ENCODE measurements at regions not wholly inside any gene's neighbourhood (a gene's known extent, or its start where the extent isn't known, plus 50 kb on each side); places are given as distances from the start of the nearest gene placed in this dataset.

DNA sequence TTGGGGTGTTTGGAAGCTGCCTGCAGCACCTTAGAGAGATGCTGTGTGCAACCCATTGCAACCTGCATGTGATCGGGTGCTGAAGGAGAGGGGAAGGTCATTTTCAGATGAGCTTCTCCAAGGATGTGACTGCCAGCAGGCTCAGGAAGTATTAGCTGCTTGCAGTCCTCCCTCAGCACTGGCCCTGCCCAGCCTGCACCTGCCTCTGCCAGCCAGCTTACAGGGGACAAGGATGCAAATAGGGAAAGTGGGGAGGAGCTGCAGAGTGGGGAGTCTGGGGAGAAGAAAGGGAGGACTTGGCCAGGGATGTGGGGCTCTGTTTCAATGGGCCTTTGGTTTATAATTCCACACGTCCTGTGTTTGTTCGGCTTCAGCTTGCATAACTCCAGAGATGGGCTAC is 254.5 kb downstream of the RRAGC start:
- Histone ChIP-seq H4K20me1 (no peaks in the 10 kb centered on the region), H3K36me3 (no peaks in the 10 kb centered on the region), H3K27me3 (no peaks in the 10 kb centered on the region), H3K4me1 (0 out of 2 replicates have a peak, but pooled peaks cover 5% of the 10 kb centered on the region), H3K9me3 (no peaks in the 10 kb centered on the region), H3K9ac (no peak overlapping the region), H3K4me2 (no peak overlapping the region), H3K27ac (no peak overlapping the region), H3K4me3 (no peak overlapping the region)
- TF ChIP-seq Cebpa-rat (IDR thresholded peaks at IDR 0.05): no peak

DNA sequence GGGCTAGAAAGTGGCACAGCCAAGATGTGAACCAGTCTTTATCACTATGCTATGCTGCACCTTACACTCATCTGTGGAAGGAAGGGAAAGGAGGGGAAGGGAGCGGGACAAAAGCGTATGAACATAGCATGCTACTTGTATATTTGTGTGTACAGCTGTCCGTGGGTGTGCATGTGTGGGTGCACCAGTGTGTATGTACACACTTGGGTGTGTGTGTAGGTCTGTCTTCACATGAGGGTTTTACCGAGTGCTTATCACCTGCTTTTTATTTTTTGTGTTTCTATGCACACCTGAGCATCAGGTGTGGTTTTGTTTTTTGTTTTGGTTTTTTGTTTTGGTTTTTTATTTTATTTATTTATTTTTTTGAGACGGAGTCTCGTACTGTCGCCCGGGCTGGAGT is 255.7 kb downstream of the RRAGC start:
- Histone ChIP-seq H3K27me3 (no peaks in the 10 kb centered on the region), H4K20me1 (no peaks in the 10 kb centered on the region), H3K4me1 (0 out of 2 replicates have a peak, but pooled peaks cover 5% of the 10 kb centered on the region), H3K4me3 (no peak overlapping the region), H3K27ac (no peak overlapping the region), H3K36me3 (no peaks in the 10 kb centered on the region), H3K9ac (no peak overlapping the region), H3K9me3 (no peaks in the 10 kb centered on the region), H3K4me2 (no peak overlapping the region)
- TF ChIP-seq Cebpa-rat (IDR thresholded peaks at IDR 0.05): no peak

DNA sequence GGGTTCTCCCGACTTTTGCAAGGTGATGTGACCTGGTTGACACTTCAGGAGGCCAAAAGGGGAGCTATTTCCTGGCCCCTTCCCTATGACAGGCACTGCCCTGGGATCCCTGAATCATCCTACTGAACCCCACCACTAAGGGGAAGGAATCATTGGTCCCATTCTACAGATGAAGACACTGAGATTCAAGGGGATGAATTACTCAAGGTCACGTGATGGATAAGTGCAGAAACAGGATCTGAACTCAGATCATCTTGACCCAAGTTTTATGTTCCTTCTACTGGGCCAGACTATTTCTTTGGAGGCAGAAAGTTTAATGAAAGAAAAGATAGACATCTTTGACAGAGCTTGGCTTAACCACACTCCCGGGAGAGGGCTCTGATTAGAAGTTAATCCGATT is 258.7 kb downstream of the RRAGC start:
- H3K27me3 ChIP-seq: no peaks in the 10 kb centered on the region
- H3K4me1 ChIP-seq: no peaks in the 10 kb centered on the region

DNA sequence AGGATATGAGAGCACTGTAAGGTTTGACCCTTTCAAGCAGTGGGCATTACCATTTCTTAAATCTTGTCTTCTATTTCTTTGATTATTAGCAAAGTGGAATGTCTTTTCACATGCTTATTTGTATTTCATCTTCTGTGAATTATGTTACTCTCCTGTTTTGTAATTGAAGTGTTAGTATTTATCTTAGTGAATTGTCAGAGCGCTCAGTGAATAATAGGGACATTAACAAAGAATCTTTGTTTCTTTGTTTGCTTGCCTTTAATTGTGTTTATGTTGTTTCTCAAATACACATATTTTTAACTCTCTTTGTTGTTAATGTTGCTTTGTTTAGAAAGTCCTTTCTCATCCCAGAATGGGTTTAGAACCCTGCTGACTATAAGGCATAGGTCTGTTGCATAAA is 259.3 kb downstream of the RRAGC start:
- H4K20me1 ChIP-seq: no peaks in the 10 kb centered on the region
- H3K27me3 ChIP-seq: no peaks in the 10 kb centered on the region
- H3K9ac ChIP-seq: no peak overlapping the region
- H3K36me3 ChIP-seq: no peaks in the 10 kb centered on the region
- TF ChIP-seq Cebpa-rat (IDR thresholded peaks at IDR 0.05): no peak
- no peaks in the 10 kb centered on the region for H3K4me1 ChIP-seq
- no peak overlapping the region for H3K4me3 ChIP-seq
- no peak overlapping the region for H3K4me2 ChIP-seq
- no peaks in the 10 kb centered on the region for H3K9me3 ChIP-seq
- no peak overlapping the region for H3K27ac ChIP-seq

More for the DNA sequence above, 258.7 kb downstream of the RRAGC start:
- no peak overlapping the region for H3K4me2 ChIP-seq
- H4K20me1 ChIP-seq: no peaks in the 10 kb centered on the region
- H3K9me3 ChIP-seq: no peaks in the 10 kb centered on the region
- no peaks in the 10 kb centered on the region for H3K36me3 ChIP-seq
- no peak overlapping the region for H3K9ac ChIP-seq
- H3K27ac ChIP-seq: no peak overlapping the region
- no peak overlapping the region for H3K4me3 ChIP-seq
- TF ChIP-seq Cebpa-rat (IDR thresholded peaks at IDR 0.05): no peak

DNA sequence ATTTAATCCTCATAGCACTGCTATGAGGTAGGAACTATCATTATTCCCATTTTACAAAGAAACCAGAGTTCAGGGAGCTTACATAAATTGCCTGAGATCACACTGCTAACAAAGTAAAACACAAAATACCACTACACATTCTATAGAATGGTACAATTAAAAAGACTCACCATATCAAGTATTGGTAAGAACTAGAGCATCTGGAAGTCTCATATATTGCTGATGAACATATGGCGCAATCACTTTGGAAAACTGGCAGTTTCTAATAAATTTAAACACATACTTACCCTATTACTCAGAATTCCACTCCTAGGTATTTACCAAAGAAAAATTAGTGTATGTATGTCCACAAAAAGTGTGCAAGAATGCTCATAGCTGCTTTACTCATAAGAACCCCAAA is 261.5 kb downstream of the RRAGC start:
- no peaks in the 10 kb centered on the region for H3K4me1 ChIP-seq
- no peaks in the 10 kb centered on the region for H4K20me1 ChIP-seq
- no peak overlapping the region for H3K4me3 ChIP-seq
- no peak overlapping the region for H3K9ac ChIP-seq
- H3K9me3 ChIP-seq: peaks cover 7% of the 10 kb centered on the region
- no peak overlapping the region for H3K27ac ChIP-seq
- no peaks in the 10 kb centered on the region for H3K27me3 ChIP-seq
- H3K4me2 ChIP-seq: no peak overlapping the region
- H3K36me3 ChIP-seq: no peaks in the 10 kb centered on the region
- no peak for TF ChIP-seq Cebpa-rat (IDR thresholded peaks at IDR 0.05)

DNA sequence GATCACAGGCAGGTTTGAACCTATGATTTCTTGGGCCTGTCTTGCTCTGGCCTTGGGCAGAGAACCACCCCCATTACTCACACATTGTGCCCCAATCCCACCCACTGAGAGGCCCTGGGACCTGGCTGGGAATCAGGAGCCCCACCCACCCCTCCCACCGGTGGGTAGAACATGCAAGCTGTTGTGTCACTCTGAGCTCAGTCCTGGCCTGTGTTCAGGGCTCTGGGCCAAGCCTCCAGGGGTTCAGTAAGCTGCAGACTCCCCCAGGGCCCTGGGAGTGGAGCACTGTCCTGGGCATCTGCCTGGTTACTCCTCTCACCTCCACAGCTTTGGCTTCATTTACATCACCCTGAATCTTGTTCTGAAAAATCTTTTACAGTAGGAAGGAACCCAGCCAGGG is 270.5 kb downstream of the RRAGC start:
- TF ChIP-seq Cebpa-rat (IDR thresholded peaks at IDR 0.05): no peak
- no peaks in the 10 kb centered on the region for H4K20me1 ChIP-seq
- H3K9me3 ChIP-seq: no peaks in the 10 kb centered on the region; the same call in 1 of the 2 replicates
- no peak overlapping the region for H3K9ac ChIP-seq
- no peaks in the 10 kb centered on the region for H3K36me3 ChIP-seq
- H3K4me2 ChIP-seq: no peak overlapping the region
- no peak overlapping the region for H3K4me3 ChIP-seq
- no peaks in the 10 kb centered on the region for H3K27me3 ChIP-seq
- H3K27ac ChIP-seq: no peak overlapping the region
- 0 out of 2 replicates have a peak, but pooled peaks cover 8% of the 10 kb centered on the region for H3K4me1 ChIP-seq

DNA sequence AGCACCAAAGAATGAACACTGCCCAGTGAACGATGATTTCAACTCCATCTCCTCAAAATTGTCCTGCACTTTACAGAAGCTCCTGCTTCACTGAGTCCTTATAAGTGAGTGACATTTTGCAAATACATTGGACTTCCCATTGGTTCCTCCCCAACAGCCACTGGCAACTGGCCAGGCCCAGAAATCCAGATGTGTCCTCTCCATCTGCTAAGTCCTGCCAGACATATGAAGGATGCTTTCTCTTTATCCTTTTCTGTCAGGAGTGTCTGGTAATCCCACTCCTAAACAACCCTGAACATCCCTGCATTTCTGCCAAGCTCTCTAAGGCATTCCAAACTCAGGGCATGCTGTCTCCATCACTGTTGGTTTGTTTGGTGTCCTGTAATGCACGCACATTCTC is 271.8 kb downstream of the RRAGC start:
- no peak overlapping the region for H3K4me3 ChIP-seq
- no peaks in the 10 kb centered on the region for H4K20me1 ChIP-seq
- H3K9me3 ChIP-seq: no peaks in the 10 kb centered on the region
- H3K4me1 ChIP-seq: 0 out of 2 replicates have a peak, but pooled peaks cover 8% of the 10 kb centered on the region
- H3K27me3 ChIP-seq: no peaks in the 10 kb centered on the region
- H3K27ac ChIP-seq: no peak overlapping the region
- no peak overlapping the region for H3K9ac ChIP-seq
- no peaks in the 10 kb centered on the region for H3K36me3 ChIP-seq
- no peak for TF ChIP-seq Cebpa-rat (IDR thresholded peaks at IDR 0.05)
- no peak overlapping the region for H3K4me2 ChIP-seq

DNA sequence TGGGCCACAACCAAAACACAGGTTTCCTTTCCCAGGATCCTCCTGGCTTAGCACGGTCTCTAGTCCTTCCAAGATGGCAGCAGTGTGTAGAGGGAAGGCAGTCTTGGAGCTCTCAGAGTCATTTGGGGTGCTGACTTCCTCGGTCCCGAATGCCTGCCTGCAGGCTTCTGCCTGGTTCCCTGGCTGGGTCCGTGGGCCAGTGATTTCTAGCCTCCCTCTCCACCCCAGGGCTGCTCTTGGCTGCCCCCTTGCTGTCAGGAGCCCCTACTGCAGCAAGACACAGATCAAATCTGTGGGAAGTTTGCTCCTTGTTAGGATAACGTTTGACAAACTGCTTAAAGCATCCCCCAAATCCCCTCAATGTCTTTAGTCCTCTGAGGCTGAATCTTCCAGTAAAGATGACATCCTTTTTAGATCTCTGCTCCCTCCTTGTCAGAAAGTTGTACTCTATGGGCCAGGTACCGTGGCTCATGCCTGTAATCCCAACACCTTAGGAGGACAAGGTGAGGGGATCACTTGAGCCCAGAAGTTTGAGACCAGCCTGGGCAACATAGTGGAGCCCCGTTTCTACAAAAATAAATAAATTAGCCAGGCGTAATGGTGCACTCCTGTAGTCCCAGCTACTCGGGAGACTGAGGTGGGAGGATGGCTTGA is 272.5 kb downstream of the RRAGC start:
- TF ChIP-seq Cebpa-rat (IDR thresholded peaks at IDR 0.05): no peak
- Histone ChIP-seq H3K4me1 (0 out of 2 replicates have a peak, but pooled peaks cover 8% of the 10 kb centered on the region), H3K4me3 (no peak overlapping the region), H3K4me2 (no peak overlapping the region), H3K9me3 (no peaks in the 10 kb centered on the region), H3K36me3 (no peaks in the 10 kb centered on the region), H3K9ac (no peak overlapping the region), H4K20me1 (no peaks in the 10 kb centered on the region), H3K27ac (no peak overlapping the region), H3K27me3 (no peaks in the 10 kb centered on the region)

DNA sequence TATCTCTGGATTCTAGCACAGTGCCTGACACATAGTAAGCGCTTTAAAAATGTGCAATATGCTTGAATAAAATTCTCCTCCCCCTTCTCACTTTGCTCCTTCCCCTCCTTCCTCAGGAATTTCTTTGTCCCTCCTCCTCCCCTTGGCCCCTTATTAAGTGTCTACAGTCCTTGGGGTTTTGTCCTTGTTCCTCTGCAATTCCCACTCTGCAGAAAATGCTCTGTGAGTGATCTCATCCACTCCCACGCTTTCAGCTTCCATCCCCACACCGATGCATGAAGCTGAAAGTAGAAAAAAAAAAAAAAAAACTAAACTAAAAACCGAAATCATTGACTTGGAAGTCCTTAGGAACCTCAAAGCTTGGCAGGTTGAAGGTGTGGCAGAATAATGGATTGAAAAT is 273.6 kb downstream of the RRAGC start:
- no peaks in the 10 kb centered on the region for H3K27me3 ChIP-seq
- no peaks in the 10 kb centered on the region for H4K20me1 ChIP-seq
- H3K9me3 ChIP-seq: no peaks in the 10 kb centered on the region
- no peaks in the 10 kb centered on the region for H3K36me3 ChIP-seq
- no peak overlapping the region for H3K4me2 ChIP-seq
- 0 out of 2 replicates have a peak, but pooled peaks cover 8% of the 10 kb centered on the region for H3K4me1 ChIP-seq
- no peak overlapping the region for H3K9ac ChIP-seq
- H3K4me3 ChIP-seq: no peak overlapping the region
- H3K27ac ChIP-seq: no peak overlapping the region
- TF ChIP-seq Cebpa-rat (IDR thresholded peaks at IDR 0.05): no peak

DNA sequence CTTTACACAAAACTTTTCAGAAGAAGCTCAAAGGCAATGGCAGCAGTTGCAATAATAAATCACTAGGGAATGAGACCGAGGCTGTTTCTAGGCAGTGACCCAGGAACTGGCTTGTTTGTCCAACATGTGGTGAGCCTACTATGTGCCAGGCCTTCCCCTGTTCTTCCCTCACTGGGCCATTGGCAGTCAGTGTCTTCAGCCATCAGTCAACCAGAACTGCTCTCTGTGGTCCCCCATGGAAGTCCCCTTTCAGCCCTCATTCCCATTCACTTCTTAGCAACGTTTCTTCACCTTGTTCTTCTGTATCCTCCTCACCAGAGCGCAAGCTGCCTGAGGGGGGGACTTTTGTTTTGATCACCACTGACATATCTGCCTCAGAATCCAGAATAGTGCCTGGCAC is 274.1 kb downstream of the RRAGC start:
- H4K20me1 ChIP-seq: no peaks in the 10 kb centered on the region
- H3K9ac ChIP-seq: no peak overlapping the region
- no peak for TF ChIP-seq Cebpa-rat (IDR thresholded peaks at IDR 0.05)

More for the DNA sequence above, 274.1 kb downstream of the RRAGC start:
- Histone ChIP-seq H3K27ac (no peak overlapping the region), H3K4me3 (no peak overlapping the region), H3K27me3 (no peaks in the 10 kb centered on the region), H3K36me3 (no peaks in the 10 kb centered on the region), H3K4me1 (0 out of 2 replicates have a peak, but pooled peaks cover 8% of the 10 kb centered on the region), H3K4me2 (no peak overlapping the region), H3K9me3 (no peaks in the 10 kb centered on the region)

Data from BLaER1 (cell line).